ENCODE measurements at regions not wholly inside any gene's neighbourhood (a gene's known extent, or its start where the extent isn't known, plus 50 kb on each side); places are given as distances from the start of the nearest gene placed in this dataset.

- H3K4me3 ChIP-seq (ENCODE audit: control insufficient read depth, low read depth, low read length): no peak overlapping the region
- no peak for TF ChIP-seq CTCF (IDR thresholded peaks at IDR 0.05; ENCODE audit: control insufficient read depth, insufficient read depth, low read depth, low read length, missing control alignments)
- DNase-seq (ENCODE audit: low read depth): peak; percentile 80
Observed at GRCh38 chr6:119620846-119621555, 271.4 kb upstream of the MAN1A1 start.

DNA sequence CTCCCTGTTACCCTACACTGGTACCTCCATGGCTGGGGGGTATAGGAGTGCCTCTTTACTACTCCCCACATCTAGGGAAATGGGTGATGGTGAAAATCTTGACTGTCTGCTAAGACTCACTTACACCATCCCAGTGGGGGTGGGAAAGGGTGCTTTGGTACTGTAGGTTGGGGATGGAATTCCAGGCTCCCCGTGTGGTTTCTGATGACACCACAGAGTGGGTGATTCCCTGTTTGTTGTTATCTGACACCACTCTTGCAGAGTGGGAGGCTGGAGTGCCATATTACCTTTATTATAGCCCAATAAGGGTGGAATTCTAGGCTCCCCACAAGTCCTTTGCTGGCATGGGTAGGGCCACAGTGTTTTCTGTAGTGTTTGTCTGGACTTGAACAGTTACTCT is 264.6 kb upstream of the MAN1A1 start:
- H3K4me3 ChIP-seq (ENCODE audit: control insufficient read depth, low read depth, low read length): no peak overlapping the region
- no peak for TF ChIP-seq CTCF (IDR thresholded peaks at IDR 0.05; ENCODE audit: control insufficient read depth, insufficient read depth, low read depth, low read length, missing control alignments)
- DNase-seq (ENCODE audit: low read depth): no peak

- DNase-seq (ENCODE audit: low read depth): peak; percentile 55
- no peak for TF ChIP-seq CTCF (IDR thresholded peaks at IDR 0.05; ENCODE audit: control insufficient read depth, insufficient read depth, low read depth, low read length, missing control alignments)
- no peak overlapping the region for H3K4me3 ChIP-seq (ENCODE audit: control insufficient read depth, low read depth, low read length)
Observed at GRCh38 chr6:119612911-119613381, 263.4 kb upstream of the MAN1A1 start.

- no peak overlapping the region for H3K4me3 ChIP-seq (ENCODE audit: control insufficient read depth, low read depth, low read length)
- DNase-seq (ENCODE audit: low read depth): no peak
- no peak for TF ChIP-seq CTCF (IDR thresholded peaks at IDR 0.05; ENCODE audit: control insufficient read depth, insufficient read depth, low read depth, low read length, missing control alignments)
Observed at GRCh38 chr6:119612176-119612891, 262.8 kb upstream of the MAN1A1 start.

DNA sequence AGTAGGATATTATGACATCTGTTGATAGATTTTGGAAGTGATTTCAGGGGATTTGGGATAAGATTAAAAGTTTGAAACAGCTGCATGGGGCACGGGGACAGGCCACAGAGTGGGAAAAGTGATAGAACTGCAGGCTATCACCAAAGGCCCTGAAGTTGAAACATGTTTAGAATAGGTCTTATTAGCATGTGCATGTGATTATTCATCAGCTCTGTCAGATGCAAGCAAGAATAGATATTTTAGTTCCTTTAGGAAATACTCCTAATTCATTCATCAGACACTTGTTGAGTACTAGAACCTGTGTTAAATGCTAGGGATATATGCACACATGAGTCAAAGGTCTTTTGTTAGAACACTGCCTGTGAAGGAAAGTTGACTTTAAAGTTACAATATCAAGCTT is 261.2 kb upstream of the MAN1A1 start:
- DNase-seq (ENCODE audit: low read depth): no peak
- TF ChIP-seq CTCF (IDR thresholded peaks at IDR 0.05; ENCODE audit: control insufficient read depth, insufficient read depth, low read depth, low read length, missing control alignments): no peak
- no peak overlapping the region for H3K4me3 ChIP-seq (ENCODE audit: control insufficient read depth, low read depth, low read length)

- no peak overlapping the region for H3K4me3 ChIP-seq (ENCODE audit: control insufficient read depth, low read depth, low read length)
- no peak for TF ChIP-seq CTCF (IDR thresholded peaks at IDR 0.05; ENCODE audit: control insufficient read depth, insufficient read depth, low read depth, low read length, missing control alignments)
- DNase-seq (ENCODE audit: low read depth): no peak
Observed at GRCh38 chr6:119610265-119610664, 260.7 kb upstream of the MAN1A1 start.
